CD4-positive, alpha-beta T cell treated with Interleukin-15 for 4 hours (primary cell): ENCODE measurements at regions not wholly inside any gene's neighbourhood (a gene's known extent, or its start where the extent isn't known, plus 50 kb on each side); places are given as distances from the start of the nearest gene placed in this dataset.

Experiments used
- DNase-seq: peaks from one replicate; pipeline ENCODE4 v3.0.0-alpha.2; 2020; ENCODE audit warnings: low spot score

DNA sequence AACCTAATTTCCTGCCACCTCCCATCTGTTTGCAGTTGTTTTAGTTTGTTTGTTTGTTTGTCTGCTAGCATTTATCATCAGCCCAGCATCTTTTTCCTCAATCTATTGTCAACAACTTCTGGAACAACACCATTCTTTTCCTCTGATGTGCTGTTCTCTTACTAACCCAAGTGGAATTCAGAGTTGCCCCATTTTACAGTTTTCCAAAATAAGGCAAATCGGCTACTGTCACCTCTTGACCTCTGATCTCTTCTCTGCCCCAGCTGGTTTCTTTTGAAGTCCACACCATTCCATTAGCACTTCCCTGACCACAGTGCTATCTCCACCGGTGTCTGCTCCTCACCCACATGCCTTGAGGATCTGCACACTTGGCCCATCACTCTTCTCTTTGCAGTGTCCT lies 102.4 kb downstream of the EFNB2 start:
- no peak for DNase-seq

GRCh38 chr13:106432636-106433035 lies 102.8 kb downstream of the EFNB2 start:
- DNase-seq: no peak

DNA sequence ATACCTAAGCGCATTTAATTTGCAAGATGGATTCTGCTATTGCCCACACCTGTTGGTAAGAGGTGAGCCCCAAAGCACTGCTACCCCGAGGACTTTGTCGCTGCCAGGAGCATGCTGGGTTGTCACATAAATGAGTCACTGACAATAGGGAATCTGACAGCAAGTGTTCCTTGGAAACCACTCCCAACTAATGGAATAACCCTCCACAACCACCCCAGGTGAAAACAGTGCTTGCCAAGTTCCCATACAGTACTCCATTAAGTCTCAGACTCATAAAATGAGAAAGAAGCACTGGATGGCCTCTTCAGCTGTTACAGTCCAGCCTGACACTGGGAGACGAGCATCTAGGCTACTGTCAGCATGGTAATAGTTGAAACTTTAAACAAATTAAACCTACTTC lies 108.6 kb downstream of the EFNB2 start:
- no peak for DNase-seq

- no peak for DNase-seq
These were observed 109.8 kb downstream of the EFNB2 start for GRCh38 chr13:106425661-106426060.

DNA sequence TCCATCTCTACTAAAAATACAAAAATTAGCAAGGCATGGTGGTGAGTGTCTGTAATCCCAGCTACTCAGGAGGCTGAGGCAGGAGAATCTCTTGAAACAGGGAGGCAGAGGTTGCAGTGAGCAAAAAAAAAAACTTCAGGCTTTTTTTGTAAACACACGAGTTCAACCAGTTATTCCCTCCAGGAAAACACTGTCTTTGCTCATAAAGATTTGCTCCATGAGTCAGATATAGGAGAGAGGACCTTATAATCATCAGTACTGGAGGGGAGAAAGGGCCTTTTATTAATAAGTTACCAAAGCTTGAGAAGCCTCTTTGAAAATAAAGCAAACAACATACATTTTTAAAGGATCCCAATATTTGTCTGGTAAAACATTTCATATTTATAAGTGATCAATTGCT lies 110.7 kb downstream of the EFNB2 start:
- DNase-seq: no peak

DNA sequence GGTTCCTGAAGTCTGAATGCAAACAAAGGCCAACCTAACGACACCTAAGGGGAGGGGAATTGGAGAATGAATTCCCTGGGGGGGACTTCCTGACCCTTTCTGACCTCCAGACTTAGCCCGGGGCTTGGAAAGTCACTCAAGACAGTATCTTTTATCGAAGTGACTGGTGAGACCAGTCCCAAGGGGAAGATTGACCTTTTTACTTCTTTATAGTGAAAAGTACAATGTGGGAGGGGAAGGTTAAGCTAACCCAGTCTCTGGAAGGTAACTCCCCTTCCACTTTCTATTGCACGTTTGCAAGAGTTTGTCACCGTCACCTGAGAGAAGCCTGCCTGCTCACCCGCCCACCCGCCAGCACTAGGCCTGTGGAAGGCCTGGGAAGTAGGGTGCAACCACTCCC lies 111.9 kb downstream of the EFNB2 start:
- DNase-seq: no peak

- no peak for DNase-seq
These were observed 116.9 kb downstream of the EFNB2 start for GRCh38 chr13:106418556-106418955.

- no peak for DNase-seq
These were observed 117.9 kb downstream of the EFNB2 start for GRCh38 chr13:106417467-106418110.

GRCh38 chr13:106416645-106417044 lies 118.8 kb downstream of the EFNB2 start:
- no peak for DNase-seq

DNA sequence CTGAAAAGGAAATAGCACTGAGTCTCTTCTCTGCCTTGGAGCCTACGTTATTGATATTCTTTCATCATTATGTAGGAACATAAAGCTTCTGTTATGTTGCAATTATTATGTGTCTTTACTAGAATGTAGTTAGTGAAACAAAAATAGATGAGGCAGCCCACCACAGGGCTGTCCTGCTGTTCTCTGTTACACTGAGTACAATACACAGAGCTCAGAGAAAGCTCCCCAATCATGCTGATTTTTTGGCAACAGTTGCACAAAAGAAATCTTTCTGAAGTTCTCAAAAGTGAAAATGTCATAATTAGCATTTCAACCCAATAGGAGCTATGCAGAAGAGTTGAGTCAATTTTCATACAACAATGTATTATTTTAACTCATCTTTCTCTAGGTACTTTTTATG lies 119.5 kb downstream of the EFNB2 start:
- DNase-seq: no peak

DNA sequence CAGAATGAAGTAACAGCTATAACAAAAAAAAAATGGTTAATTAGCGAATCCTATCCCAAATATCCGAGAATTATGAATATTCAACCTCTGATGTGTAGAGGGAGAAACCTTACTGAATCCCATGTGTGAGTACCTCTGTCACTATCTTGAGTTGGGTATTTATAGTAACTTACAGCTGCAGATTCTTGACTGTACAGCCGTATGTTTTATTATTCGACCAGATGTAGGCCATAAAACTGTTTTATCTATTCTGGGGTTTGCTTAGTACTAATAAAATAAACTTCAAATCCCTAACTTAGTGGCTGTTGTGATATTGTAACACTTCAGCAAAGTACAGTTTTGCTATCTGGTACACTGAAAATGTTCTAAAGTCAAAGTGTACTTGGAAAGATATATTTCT lies 120.0 kb downstream of the EFNB2 start:
- DNase-seq: no peak

- no peak for DNase-seq
These were observed 128.1 kb downstream of the EFNB2 start for GRCh38 chr13:106407338-106407737.

- DNase-seq: no peak
These were observed 129.7 kb downstream of the EFNB2 start for GRCh38 chr13:106405731-106406130.

- DNase-seq: no peak
These were observed 132.2 kb downstream of the EFNB2 start for GRCh38 chr13:106403280-106403679.

DNA sequence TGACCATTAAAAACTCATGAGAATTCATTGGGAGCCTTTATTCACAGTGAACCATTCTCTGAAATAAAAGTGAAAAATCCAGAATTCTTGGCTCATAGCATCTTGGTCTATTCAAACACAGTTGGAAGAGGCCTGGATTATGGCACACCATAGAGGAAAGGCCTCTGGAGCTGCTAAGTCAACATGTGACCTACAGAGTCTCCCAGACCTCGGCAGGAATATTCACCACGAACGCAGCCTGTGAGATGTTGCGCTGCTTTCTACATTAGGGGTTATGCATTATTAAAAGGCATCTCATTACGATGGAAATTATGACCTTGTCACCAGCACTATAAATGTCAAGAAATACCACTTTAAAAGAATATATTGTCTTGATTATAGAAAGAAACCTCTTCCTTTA lies 132.6 kb downstream of the EFNB2 start:
- no peak for DNase-seq

GRCh38 chr13:106401081-106401480 lies 134.4 kb downstream of the EFNB2 start:
- DNase-seq: no peak

DNA sequence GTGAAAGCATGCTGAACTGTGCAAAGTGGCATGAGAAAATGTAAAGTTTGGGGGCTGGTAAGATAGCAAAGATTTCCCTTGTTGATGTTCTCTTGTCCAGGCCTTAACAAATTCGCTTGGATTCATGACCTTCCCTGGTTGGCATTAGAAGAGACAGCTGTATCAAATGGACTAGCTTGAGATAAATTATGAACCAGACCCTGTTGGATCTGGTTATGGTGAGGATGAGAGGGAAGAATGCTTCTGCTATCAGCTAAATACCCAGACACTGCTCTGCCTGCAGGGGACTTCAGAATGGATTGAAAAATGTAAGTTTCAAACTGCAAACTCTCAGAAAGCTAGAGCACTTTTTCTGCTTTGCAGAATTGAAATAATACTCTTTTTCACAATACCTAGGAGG lies 135.2 kb downstream of the EFNB2 start:
- no peak for DNase-seq

DNA sequence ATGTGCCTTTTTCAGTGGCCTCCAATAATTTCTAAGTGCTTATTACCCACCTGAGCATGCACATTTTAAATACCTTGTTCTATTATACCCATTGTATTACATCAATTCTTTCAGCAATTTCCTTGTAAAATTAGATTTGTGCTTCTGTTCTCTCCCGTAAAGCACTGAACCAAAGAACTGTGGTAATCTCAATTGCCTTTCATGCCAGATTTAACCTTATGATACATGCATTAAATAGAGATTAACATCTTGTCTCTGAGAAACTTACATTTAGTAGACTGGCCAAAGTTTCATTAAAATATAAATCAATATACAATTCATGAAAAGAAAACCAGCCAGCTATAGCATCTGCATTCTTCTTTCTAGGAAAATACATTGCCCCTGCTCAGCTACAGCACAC lies 137.2 kb downstream of the EFNB2 start:
- DNase-seq: no peak

DNA sequence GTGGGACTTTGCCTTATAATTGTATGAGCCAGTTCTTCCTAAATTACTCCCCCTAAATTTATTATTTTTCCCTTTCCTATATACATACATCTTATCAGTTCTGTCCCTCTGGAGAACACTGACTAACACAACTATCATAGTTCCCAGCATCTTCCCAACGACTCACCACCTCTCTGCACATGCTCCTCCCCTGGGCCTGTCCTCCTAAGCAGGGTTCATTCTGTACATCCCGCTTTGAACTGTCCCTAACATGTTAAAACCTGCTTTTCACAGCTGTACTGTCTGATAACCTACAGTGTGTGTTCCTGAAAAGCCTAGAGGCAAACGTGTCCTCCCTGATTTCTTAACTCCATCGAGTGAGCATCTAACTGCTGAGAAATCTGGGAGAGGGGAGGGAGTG lies 141.7 kb downstream of the EFNB2 start:
- no peak for DNase-seq

DNA sequence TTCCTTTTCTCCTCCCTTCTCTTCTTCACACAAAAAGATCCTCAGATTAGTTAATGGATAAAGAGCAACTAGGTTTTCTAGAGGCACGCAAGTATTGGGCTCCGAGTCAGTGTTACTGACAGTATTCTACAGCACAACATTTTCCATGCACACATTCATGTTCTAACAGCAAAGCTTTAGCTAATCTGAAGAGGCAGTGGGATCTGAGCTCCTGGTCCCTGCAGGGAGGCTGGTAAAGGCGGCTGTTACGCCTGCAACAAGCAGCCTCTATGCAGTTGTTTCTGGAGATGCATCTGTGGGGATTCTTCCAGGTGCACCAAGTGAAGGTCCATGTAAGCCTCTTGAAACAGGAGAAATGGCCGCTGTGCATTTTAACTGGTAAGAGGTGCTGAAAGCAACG lies 143.8 kb downstream of the EFNB2 start:
- DNase-seq: no peak

- DNase-seq: no peak
These were observed 144.2 kb downstream of the EFNB2 start for GRCh38 chr13:106391271-106391670.

- no peak for DNase-seq
These were observed 145.1 kb downstream of the EFNB2 start for GRCh38 chr13:106390367-106390766.

DNA sequence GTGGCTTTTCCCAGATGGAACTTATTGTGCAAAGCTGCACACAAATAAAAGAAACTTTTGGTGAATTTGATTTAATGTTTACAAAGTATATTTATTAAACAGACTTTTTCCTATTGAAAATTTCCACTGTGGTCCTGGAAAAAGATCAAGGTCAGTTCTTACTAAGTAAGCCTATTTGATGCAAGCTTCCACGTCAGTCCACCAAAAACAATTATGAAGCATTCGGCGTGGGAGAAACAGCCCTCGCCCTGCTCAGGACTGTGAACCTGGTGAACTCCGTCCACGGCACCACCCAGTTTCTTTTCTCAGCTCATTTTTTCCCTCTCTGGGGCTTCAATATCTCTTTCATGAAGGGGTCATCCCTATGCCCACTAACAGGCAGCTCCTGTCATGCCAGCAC lies 149.8 kb downstream of the EFNB2 start:
- DNase-seq: no peak

DNA sequence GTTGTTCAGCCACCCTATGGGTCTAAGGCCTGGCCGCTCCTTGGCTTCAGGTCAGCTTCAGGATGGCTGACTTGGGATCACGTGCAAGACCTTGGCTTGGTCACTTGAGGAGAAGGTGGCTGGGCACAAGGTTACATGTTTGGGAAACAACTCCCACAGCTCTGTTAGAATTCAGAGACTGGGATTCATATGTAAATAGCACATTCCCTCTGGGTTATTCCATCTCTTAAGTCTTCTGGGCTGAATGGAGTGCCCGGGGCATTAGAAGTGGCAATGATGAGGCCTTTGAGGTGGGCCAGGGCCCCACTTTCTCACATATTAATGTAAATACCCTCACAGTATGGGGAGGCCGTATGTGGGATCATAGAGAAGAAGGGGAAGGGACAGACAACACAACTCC lies 150.9 kb downstream of the EFNB2 start:
- DNase-seq: no peak

GRCh38 chr13:106383791-106384190 lies 151.7 kb downstream of the EFNB2 start:
- DNase-seq: no peak
